Suprapubic skin (tissue), 4 donors: ENCODE measurements at regions not wholly inside any gene's neighbourhood (a gene's known extent, or its start where the extent isn't known, plus 50 kb on each side); places are given as distances from the start of the nearest gene placed in this dataset.

Experiments
- DNase-seq, 2 donors: peaks; one replicate each; pipeline ENCODE4 v3.0.0-alpha.2; 2019; ENCODE audit warnings: low spot score in 2 of 2
- H3K27ac ChIP-seq: fragments of 200-600 bp; sonication (generic); one replicate; pipeline ENCODE4 v1.5.1; 2019
- H3K27me3 ChIP-seq: fragments of 200-600 bp; sonication (generic); one replicate; pipeline ENCODE4 v1.5.1; 2019
- H3K36me3 ChIP-seq: fragments of 200-600 bp; sonication (generic); one replicate; pipeline ENCODE4 v1.5.1; 2019
- H3K4me1 ChIP-seq: fragments of 200-600 bp; sonication (generic); one replicate; pipeline ENCODE4 v1.5.1; 2019
- H3K4me3 ChIP-seq: fragments of 200-600 bp; sonication (generic); one replicate; pipeline ENCODE4 v1.5.1; 2019; ENCODE audit warnings: mild to moderate bottlenecking
- H3K9me3 ChIP-seq: fragments of 200-600 bp; sonication (generic); one replicate; pipeline ENCODE4 v1.5.1; 2019
- CTCF ChIP-seq, 2 donors: fragments of 200-600 bp in 1 of 2; fragments of 450-650 bp in 1 of 2; sonication (generic) in 1 of 2; IDR thresholded peaks; one replicate each; pipeline ENCODE4 v1.5.1; 2016 to 2019; ENCODE audit warnings: antibody characterized with exemption in 2 of 2, mild to moderate bottlenecking in 1 of 2, moderate library complexity in 1 of 2
- EP300 ChIP-seq: sonication (generic); formaldehyde crosslinking; IDR thresholded peaks from one replicate; pipeline ENCODE4 v1.6.1; 2017; ENCODE audit warnings: antibody characterized with exemption
- POLR2A ChIP-seq, 2 donors: fragments of 450-650 bp; IDR thresholded peaks; one replicate each; pipeline ENCODE4 v1.6.1; 2017; ENCODE audit warnings: antibody characterized with exemption in 2 of 2, mild to moderate bottlenecking in 2 of 2, moderate library complexity in 2 of 2
- POLR2AphosphoS5 ChIP-seq, 3 donors: sonication (generic); formaldehyde crosslinking; IDR thresholded peaks; one replicate each; pipeline ENCODE4 v1.6.1; 2017; ENCODE audit warnings: antibody characterized with exemption in 3 of 3
- WGBS: methylation state at CpG from one replicate; pipeline ENCODE4 v1.1.5; 2018; 5-methylcytosine and 5-hydroxymethylcytosine counted together

DNA sequence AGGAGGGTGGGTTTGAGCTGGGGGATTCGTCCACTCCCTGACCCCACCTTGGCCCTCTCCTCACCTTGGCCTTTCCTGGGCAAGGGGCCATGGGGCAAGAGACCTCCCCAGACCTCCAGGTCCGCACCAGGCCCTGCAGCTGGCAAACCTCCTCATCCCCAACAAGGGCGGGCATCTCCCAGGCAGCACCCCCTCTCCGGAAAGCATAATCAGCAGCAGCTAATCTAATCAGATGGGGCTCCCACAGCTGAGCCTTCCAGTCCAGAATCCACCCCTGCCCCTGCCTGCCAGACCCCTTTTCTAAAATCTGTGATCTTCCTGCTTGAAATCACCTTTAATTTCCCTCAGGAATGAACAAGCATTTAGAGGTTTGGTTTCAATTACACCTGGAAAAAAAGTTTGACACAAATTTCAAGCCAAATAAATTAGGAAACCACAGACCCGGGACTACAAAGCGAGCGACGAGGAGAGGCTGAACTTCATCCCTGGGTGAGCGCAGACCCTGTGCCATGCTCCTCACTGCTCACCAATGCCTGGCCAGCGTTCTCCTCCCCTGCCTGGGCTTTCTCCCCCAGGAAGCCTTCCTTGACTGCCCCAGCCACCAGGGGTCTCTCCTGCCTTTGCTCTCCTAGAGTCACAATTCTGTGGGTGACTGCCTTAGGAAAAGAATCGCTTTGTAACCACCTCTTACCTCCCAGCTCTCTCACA is 143.0 kb upstream of the MYCN start:
- H3K36me3 ChIP-seq = no peaks in the 10 kb centered on the region
- 71% methylated on average over 11 of the region's 11 CpGs for WGBS
- H3K4me3 ChIP-seq = no peak overlapping the region
- H3K27me3 ChIP-seq = peaks cover 7% of the 10 kb centered on the region
- TF ChIP-seq POLR2AphosphoS5 (IDR thresholded peaks at IDR 0.05) (no peak), CTCF (IDR thresholded peaks at IDR 0.05) (no peak), EP300 (no peak), POLR2A (IDR thresholded peaks at IDR 0.05) (no peak)
- DNase-seq = no peak
- no peak overlapping the region for H3K27ac ChIP-seq
- H3K9me3 ChIP-seq = no peaks in the 10 kb centered on the region
- no peaks in the 10 kb centered on the region for H3K4me1 ChIP-seq

- no peak for TF ChIP-seq EP300
- no peak for TF ChIP-seq POLR2AphosphoS5 (IDR thresholded peaks at IDR 0.05)
- TF ChIP-seq POLR2A (IDR thresholded peaks at IDR 0.05) = no peak
- no peak for TF ChIP-seq CTCF (IDR thresholded peaks at IDR 0.05)
- no peaks in the 10 kb centered on the region for H3K9me3 ChIP-seq
- 86% methylated on average over 5 of the region's 5 CpGs for WGBS
- H3K27me3 ChIP-seq = peaks cover 7% of the 10 kb centered on the region
- peaks cover 3% of the 10 kb centered on the region for H3K4me1 ChIP-seq
- DNase-seq = no peak
- no peaks in the 10 kb centered on the region for H3K36me3 ChIP-seq
- H3K4me3 ChIP-seq = no peak overlapping the region
- H3K27ac ChIP-seq = no peak overlapping the region
Measured at GRCh38 chr2:15797939-15798281, 142.4 kb upstream of the MYCN start.

- 73% methylated on average over 5 of the region's 5 CpGs for WGBS
- Histone ChIP-seq H3K9me3 (no peaks in the 10 kb centered on the region), H3K36me3 (no peaks in the 10 kb centered on the region), H3K4me3 (no peak overlapping the region), H3K27ac (no peak overlapping the region), H3K27me3 (peaks cover 7% of the 10 kb centered on the region), H3K4me1 (peaks cover 4% of the 10 kb centered on the region)
- no peak for TF ChIP-seq POLR2A (IDR thresholded peaks at IDR 0.05)
- no peak for TF ChIP-seq CTCF (IDR thresholded peaks at IDR 0.05)
- no peak for TF ChIP-seq POLR2AphosphoS5 (IDR thresholded peaks at IDR 0.05)
- TF ChIP-seq EP300 = no peak
- no peak for DNase-seq
Measured at GRCh38 chr2:15798701-15799431, 141.5 kb upstream of the MYCN start.

GRCh38 chr2:15799432-15799827 is 140.9 kb upstream of the MYCN start:
- Histone ChIP-seq H3K36me3 (no peaks in the 10 kb centered on the region), H3K27me3 (peaks cover 7% of the 10 kb centered on the region), H3K27ac (no peak overlapping the region), H3K4me1 (peaks cover 4% of the 10 kb centered on the region), H3K9me3 (no peaks in the 10 kb centered on the region), H3K4me3 (no peak overlapping the region)
- TF ChIP-seq CTCF (IDR thresholded peaks at IDR 0.05) = no peak
- no peak for TF ChIP-seq POLR2AphosphoS5 (IDR thresholded peaks at IDR 0.05)
- no peak for TF ChIP-seq EP300
- TF ChIP-seq POLR2A (IDR thresholded peaks at IDR 0.05) = no peak
- WGBS = 52% methylated on average over 2 of the region's 3 CpGs
- DNase-seq = no peak

DNA sequence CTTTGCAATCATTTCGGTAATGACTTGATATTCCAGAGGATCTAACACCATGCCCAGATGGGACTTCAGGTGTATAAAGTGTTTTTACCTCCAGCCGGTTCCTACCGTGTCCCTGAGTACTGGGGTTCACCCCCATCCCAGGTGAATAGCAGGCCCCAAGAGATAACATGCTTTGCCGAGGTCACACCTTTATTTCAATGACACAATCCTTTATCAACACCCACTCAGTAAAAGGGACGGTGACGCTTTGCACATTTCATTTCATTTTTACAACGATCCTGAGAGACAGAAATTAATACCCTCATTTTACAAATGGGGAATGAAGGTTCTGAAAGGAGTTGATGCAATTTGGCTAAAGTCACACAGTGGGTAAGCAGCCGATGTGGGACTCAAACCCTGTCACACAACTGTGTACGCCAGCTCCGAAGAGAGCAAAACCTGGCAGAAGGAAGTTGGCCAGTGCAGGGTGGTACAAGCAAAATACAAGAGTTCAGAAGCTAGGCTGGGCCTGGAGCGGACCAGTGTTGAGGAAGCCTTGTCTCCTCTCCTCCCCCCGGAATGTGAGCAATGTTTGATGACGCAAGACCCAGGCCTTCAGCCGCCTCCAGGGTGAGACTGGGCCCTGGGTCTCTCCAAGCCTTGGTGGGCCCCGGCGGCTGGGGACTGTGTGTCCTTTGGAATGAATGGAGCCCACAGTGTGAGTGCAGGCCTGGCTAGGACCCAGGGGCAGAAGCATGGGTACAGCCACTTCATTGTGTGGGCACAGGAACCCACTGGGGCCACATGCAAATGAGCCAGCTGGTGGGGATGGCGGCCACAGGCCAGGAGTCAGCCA is 139.6 kb upstream of the MYCN start:
- Histone ChIP-seq H3K27ac (no peak overlapping the region), H3K4me1 (peaks cover 4% of the 10 kb centered on the region), H3K36me3 (no peaks in the 10 kb centered on the region), H3K4me3 (no peak overlapping the region), H3K27me3 (peaks cover 7% of the 10 kb centered on the region), H3K9me3 (no peaks in the 10 kb centered on the region)
- no peak for TF ChIP-seq CTCF (IDR thresholded peaks at IDR 0.05)
- no peak for TF ChIP-seq POLR2AphosphoS5 (IDR thresholded peaks at IDR 0.05)
- no peak for TF ChIP-seq EP300
- no peak for TF ChIP-seq POLR2A (IDR thresholded peaks at IDR 0.05)
- WGBS = 93% methylated on average over 17 of the region's 17 CpGs
- no peak for DNase-seq
